ENCODE measurements at regions not wholly inside any gene's neighbourhood (a gene's known extent, or its start where the extent isn't known, plus 50 kb on each side); places are given as distances from the start of the nearest gene placed in this dataset.

- no peak for TF ChIP-seq CTCF (IDR thresholded peaks at IDR 0.05; ENCODE audit: insufficient read depth, low read length)
- TF ChIP-seq REST (IDR thresholded peaks at IDR 0.05; ENCODE audit: insufficient replicate concordance, low read depth), result no peak
- no peak for TF ChIP-seq POLR2AphosphoS5 (IDR thresholded peaks at IDR 0.05; ENCODE audit: low read depth)
- TF ChIP-seq GABPA (IDR thresholded peaks at IDR 0.05; ENCODE audit: low read depth), result no peak
- no peak for TF ChIP-seq SPI1 (IDR thresholded peaks at IDR 0.05; ENCODE audit: borderline replicate concordance, low read depth)
Measured at GRCh38 chr1:68819190-68819829, 322.4 kb upstream of the DEPDC1 start.

Measured in HL-60 (cell line).